ENCODE measurements at regions not wholly inside any gene's neighbourhood (a gene's known extent, or its start where the extent isn't known, plus 50 kb on each side); places are given as distances from the start of the nearest gene placed in this dataset.

GRCh38 chr5:74138721-74139120 lies 501.8 kb downstream of the ENC1 start:
- H3K4me1 ChIP-seq (replicated peaks in 1 of 2) = peaks cover 0 to 6% of the 10 kb centered on the region in 2 donors
- no peak for ATAC-seq (replicated peaks in 6 of 8)
- H3K27ac ChIP-seq = no peak overlapping the region
- H3K4me3 ChIP-seq = no peak overlapping the region
- WGBS, 10 experiments = 14 to 100% (median 51%) methylated on average over 1 to 2 of the region's 2 CpGs; no CpG with 5 or more reads in 3 of the 10 experiments
- in situ Hi-C loops (cut with MboI; ENCODE audit: low pct_unique_long_range_greater_than_20kb in 2 of 9, low sequenced_read_pairs in 9 of 9, unreplicated experiment in 9 of 9) = no loop called here

DNA sequence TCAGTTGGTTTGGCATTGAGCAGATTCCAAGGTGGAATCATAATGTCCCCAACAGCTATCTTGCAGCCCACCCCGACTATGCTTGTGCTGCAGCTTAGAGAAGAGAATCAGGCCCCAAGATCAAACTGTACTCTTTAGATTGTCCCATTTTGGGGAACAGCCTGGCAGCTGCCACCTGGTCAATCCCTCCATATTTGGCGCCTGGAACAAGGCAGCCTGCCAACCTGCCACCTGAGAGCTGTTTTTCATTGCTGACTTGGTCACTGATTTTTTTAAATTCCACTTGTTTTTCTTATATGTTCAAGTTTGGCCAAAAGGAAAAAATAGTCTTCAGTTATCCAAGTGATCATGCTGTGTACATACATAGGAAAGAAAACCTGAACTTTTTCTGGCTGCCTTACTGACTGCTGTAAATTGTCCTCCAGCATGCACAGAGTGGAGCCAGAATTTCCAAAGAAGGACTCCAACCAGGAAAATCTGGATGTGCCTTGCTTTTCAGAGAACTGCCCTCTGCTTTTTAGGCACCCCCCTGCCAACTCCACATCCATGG lies 504.2 kb downstream of the ENC1 start:
- H3K27ac ChIP-seq = no peak overlapping the region
- ATAC-seq (replicated peaks in 6 of 8) = no peak
- in situ Hi-C loops (cut with MboI; ENCODE audit: low pct_unique_long_range_greater_than_20kb in 2 of 9, low sequenced_read_pairs in 9 of 9, unreplicated experiment in 9 of 9) = no loop called here
- H3K4me3 ChIP-seq = no peak overlapping the region
- H3K4me1 ChIP-seq (replicated peaks in 1 of 2) = peaks cover 4 to 7% of the 10 kb centered on the region in 2 donors
- 66 to 100% (median 100%) methylated on average over 1 to 2 of the region's 2 CpGs; no CpG with 5 or more reads in 3 of the 10 experiments for WGBS, 10 experiments

GRCh38 chr5:74135033-74135432 lies 505.5 kb downstream of the ENC1 start:
- Histone ChIP-seq H3K4me1 (replicated peaks in 1 of 2) (peaks cover 13 to 20% of the 10 kb centered on the region in 2 donors), H3K27ac (no peak overlapping the region), H3K4me3 (no peak overlapping the region)
- no peak for ATAC-seq (replicated peaks in 6 of 8)
- WGBS, 10 experiments = 80 to 100% (median 100%) methylated on average over 1 of the region's 1 CpG; no CpG with 5 or more reads in 6 of the 10 experiments
- in situ Hi-C loops (cut with MboI; ENCODE audit: low pct_unique_long_range_greater_than_20kb in 2 of 9, low sequenced_read_pairs in 9 of 9, unreplicated experiment in 9 of 9) = no loop called here

GRCh38 chr5:74132485-74132884 lies 506.5 kb downstream of the ARHGEF28 start:
- H3K27ac ChIP-seq = no peak overlapping the region
- peaks cover 22 to 42% of the 10 kb centered on the region in 2 donors for H3K4me1 ChIP-seq (replicated peaks in 1 of 2)
- in situ Hi-C loops (cut with MboI; ENCODE audit: low pct_unique_long_range_greater_than_20kb in 2 of 9, low sequenced_read_pairs in 9 of 9, unreplicated experiment in 9 of 9) = no loop called here
- no peak overlapping the region for H3K4me3 ChIP-seq
- ATAC-seq (replicated peaks in 6 of 8) = no peak
- 93 to 100% (median 100%) methylated on average over 1 to 4 of the region's 4 CpGs; no CpG with 5 or more reads in 7 of the 10 experiments for WGBS, 10 experiments

DNA sequence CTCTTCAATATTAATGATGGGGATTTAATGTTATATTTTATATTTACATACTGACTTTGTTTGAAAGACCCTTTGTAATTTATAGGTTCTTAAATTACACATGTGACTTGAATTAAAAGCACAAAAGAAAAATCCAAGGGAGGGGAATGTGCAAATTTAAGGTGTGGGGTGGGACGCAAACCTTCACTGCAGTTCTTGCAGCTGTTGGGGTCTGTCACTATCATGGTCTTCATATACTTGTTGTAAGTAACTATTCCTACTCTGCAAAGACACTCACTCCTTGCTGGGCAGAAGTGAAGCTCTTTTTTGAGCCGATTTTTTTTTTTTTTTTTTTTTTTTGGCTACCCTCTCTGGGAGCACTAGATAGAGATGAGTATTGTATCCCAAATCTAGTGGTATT lies 505.3 kb downstream of the ARHGEF28 start:
- H3K4me1 ChIP-seq (replicated peaks in 1 of 2) = peaks cover 29 to 50% of the 10 kb centered on the region in 2 donors
- 0 to 100% (median 80%) methylated on average over 1 to 2 of the region's 2 CpGs; no CpG with 5 or more reads in 3 of the 10 experiments for WGBS, 10 experiments
- in situ Hi-C loops (cut with MboI; ENCODE audit: low pct_unique_long_range_greater_than_20kb in 2 of 9, low sequenced_read_pairs in 9 of 9, unreplicated experiment in 9 of 9) = no loop called here
- H3K4me3 ChIP-seq = no peak overlapping the region
- ATAC-seq (replicated peaks in 6 of 8) = no peak
- no peak overlapping the region for H3K27ac ChIP-seq

- in situ Hi-C loops (cut with MboI; ENCODE audit: low pct_unique_long_range_greater_than_20kb in 2 of 9, low sequenced_read_pairs in 9 of 9, unreplicated experiment in 9 of 9) = no loop called here
- Histone ChIP-seq H3K4me3 (no peak overlapping the region), H3K27ac (peak overlapping the region in 1 of 2 donors; percentile 16), H3K4me1 (replicated peaks in 1 of 2) (peaks cover 29 to 50% of the 10 kb centered on the region in 2 donors)
- peak in 6 of 8 experiments; percentile 68 to 86 (median 80) for ATAC-seq (replicated peaks in 6 of 8)
- WGBS, 10 experiments = 10 to 94% (median 64%) methylated on average over 3 to 12 of the region's 15 CpGs; no CpG with 5 or more reads in 1 of the 10 experiments
These were observed 504.3 kb downstream of the ARHGEF28 start for GRCh38 chr5:74130155-74130897.

- 47 to 85% (median 59%) methylated on average over 2 to 8 of the region's 9 CpGs; no CpG with 5 or more reads in 1 of the 10 experiments for WGBS, 10 experiments
- in situ Hi-C loops (cut with MboI; ENCODE audit: low pct_unique_long_range_greater_than_20kb in 2 of 9, low sequenced_read_pairs in 9 of 9, unreplicated experiment in 9 of 9) = no loop called here
- H3K4me1 ChIP-seq (replicated peaks in 1 of 2) = peaks cover 29 to 60% of the 10 kb centered on the region in 2 donors
- no peak overlapping the region for H3K27ac ChIP-seq
- peak in 5 of 8 experiments; percentile 50 to 80 (median 78) for ATAC-seq (replicated peaks in 6 of 8)
- no peak overlapping the region for H3K4me3 ChIP-seq
These were observed 501.7 kb downstream of the ARHGEF28 start for GRCh38 chr5:74127381-74128320.

- Histone ChIP-seq H3K4me3 (no peak overlapping the region), H3K27ac (no peak overlapping the region), H3K4me1 (replicated peaks in 1 of 2) (peaks cover 28 to 54% of the 10 kb centered on the region in 2 donors)
- in situ Hi-C loops (cut with MboI; ENCODE audit: low pct_unique_long_range_greater_than_20kb in 2 of 9, low sequenced_read_pairs in 9 of 9, unreplicated experiment in 9 of 9) = no loop called here
- 14 to 80% (median 64%) methylated on average over 1 of the region's 1 CpG; no CpG with 5 or more reads in 3 of the 10 experiments for WGBS, 10 experiments
- no peak for ATAC-seq (replicated peaks in 6 of 8)
These were observed 500.3 kb downstream of the ARHGEF28 start for GRCh38 chr5:74126294-74126693.

GRCh38 chr5:74124826-74125225 lies 498.8 kb downstream of the ARHGEF28 start:
- WGBS, 10 experiments = 82 to 94% (median 83%) methylated on average over 1 to 3 of the region's 4 CpGs; no CpG with 5 or more reads in 3 of the 10 experiments

GRCh38 chr5:74123929-74124328 lies 497.9 kb downstream of the ARHGEF28 start:
- 0 to 100% (median 64%) methylated on average over 1 to 3 of the region's 5 CpGs; no CpG with 5 or more reads in 3 of the 10 experiments for WGBS, 10 experiments
- peaks cover 15 to 34% of the 10 kb centered on the region in 2 donors for H3K4me1 ChIP-seq (replicated peaks in 1 of 2)
- no peak overlapping the region for H3K4me3 ChIP-seq
- peak in 3 of 8 experiments; percentile 81 to 93 (median 91) for ATAC-seq (replicated peaks in 6 of 8)
- no peak overlapping the region for H3K27ac ChIP-seq
- in situ Hi-C loops (cut with MboI; ENCODE audit: low pct_unique_long_range_greater_than_20kb in 2 of 9, low sequenced_read_pairs in 9 of 9, unreplicated experiment in 9 of 9) = no loop called here

More at GRCh38 chr5:74124826-74125225, 498.8 kb downstream of the ARHGEF28 start:
- Histone ChIP-seq H3K4me1 (replicated peaks in 1 of 2) (peaks cover 15 to 40% of the 10 kb centered on the region in 2 donors), H3K4me3 (no peak overlapping the region), H3K27ac (no peak overlapping the region)
- in situ Hi-C loops (cut with MboI; ENCODE audit: low pct_unique_long_range_greater_than_20kb in 2 of 9, low sequenced_read_pairs in 9 of 9, unreplicated experiment in 9 of 9) = no loop called here
- peak in 2 of 8 experiments; percentile 52 to 85 for ATAC-seq (replicated peaks in 6 of 8)

GRCh38 chr5:74122979-74123590 lies 497.1 kb downstream of the ARHGEF28 start:
- no peak overlapping the region for H3K4me3 ChIP-seq
- peaks cover 13 to 26% of the 10 kb centered on the region in 2 donors for H3K4me1 ChIP-seq (replicated peaks in 1 of 2)
- no peak for ATAC-seq (replicated peaks in 6 of 8)
- H3K27ac ChIP-seq = no peak overlapping the region
- 20 to 96% (median 74%) methylated on average over 1 to 6 of the region's 6 CpGs; no CpG with 5 or more reads in 3 of the 10 experiments for WGBS, 10 experiments
- in situ Hi-C loops (cut with MboI; ENCODE audit: low pct_unique_long_range_greater_than_20kb in 2 of 9, low sequenced_read_pairs in 9 of 9, unreplicated experiment in 9 of 9) = no loop called here

- in situ Hi-C loops (cut with MboI; ENCODE audit: low pct_unique_long_range_greater_than_20kb in 2 of 9, low sequenced_read_pairs in 9 of 9, unreplicated experiment in 9 of 9) = no loop called here
- WGBS, 10 experiments = 33 to 100% (median 100%) methylated on average over 1 of the region's 1 CpG; no CpG with 5 or more reads in 5 of the 10 experiments
- Histone ChIP-seq H3K27ac (no peak overlapping the region), H3K4me3 (no peak overlapping the region), H3K4me1 (replicated peaks in 1 of 2) (peaks cover 4 to 26% of the 10 kb centered on the region in 2 donors)
- peak in 2 of 8 experiments; percentile 22 to 50 for ATAC-seq (replicated peaks in 6 of 8)
These were observed 496.2 kb downstream of the ARHGEF28 start for GRCh38 chr5:74122175-74122574.
